ENCODE measurements at regions not wholly inside any gene's neighbourhood (a gene's known extent, or its start where the extent isn't known, plus 50 kb on each side); places are given as distances from the start of the nearest gene placed in this dataset.
A peak's percentile ranks its signal among the peaks of the same experiment; 100 is the strongest.
"Not testable (repeated sequence)": the region's sequence is repeated elsewhere in the genome, so short reads cannot be mapped to it uniquely, and the experiment has no call there.

DNA sequence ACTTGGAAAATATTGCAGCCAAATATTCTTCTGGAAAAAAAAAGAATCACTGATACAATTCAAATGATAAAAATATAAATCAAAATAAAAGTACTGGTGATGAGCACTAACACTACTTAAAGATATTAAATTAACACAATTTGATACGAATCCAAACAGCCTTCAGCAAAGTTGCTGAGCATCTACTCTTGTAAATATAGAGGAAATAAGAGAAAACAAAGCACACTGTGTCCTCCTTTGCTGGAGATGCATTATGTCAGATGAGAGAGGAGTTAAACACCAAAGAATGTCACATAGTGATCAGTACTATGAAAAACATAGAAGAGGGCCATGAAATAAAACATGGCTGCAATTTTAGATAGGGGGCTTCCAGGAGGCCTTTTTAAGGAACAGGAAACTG, 177.4 kb upstream of the RNPC3 start:
- no peak for DNase-seq (ENCODE audit: low read depth)

DNA sequence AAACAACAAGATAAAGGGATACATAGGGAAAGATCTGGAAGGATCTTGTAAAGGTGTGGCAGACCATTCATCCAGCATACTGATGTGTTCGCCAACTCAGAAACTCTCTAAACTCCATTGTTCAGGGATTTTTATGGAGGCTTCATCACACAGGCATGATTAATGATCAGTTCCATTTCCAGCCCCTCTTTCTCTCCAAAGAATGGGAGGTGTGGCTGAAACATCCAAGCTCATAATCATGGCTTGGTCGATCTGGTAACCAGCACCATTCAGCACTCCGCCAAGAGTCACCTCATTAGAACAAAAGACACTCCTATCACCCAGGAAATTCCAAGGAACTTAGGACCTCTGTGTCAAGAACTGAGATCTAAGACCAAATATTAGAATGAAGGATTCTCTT, 180.6 kb upstream of the RNPC3 start:
- DNase-seq (ENCODE audit: low read depth): no peak

DNA sequence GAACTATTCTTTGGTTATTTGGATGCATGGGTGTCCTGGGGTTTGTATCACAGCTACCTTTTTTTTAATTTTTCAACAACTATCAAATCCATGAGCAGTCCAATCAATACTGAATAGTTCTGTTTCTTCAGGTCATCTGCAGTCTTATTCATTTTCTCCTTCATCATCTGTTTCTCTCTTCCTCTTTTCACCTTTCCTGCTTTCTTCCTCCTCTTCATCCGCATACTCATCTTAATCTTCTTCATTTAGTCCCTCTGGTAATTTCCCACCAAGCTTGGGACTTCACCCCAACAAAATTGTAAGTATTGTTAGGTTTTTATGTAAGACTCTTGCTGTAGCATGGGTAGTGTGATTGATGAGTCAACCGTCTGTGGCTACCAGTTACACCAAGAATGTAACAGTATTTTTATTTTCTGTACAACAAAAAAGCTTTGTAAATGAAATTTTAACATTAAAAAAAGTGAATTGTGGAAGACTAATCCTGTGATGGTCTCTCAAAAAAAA, 184.1 kb upstream of the RNPC3 start:
- DNase-seq (ENCODE audit: low read depth): no peak

DNA sequence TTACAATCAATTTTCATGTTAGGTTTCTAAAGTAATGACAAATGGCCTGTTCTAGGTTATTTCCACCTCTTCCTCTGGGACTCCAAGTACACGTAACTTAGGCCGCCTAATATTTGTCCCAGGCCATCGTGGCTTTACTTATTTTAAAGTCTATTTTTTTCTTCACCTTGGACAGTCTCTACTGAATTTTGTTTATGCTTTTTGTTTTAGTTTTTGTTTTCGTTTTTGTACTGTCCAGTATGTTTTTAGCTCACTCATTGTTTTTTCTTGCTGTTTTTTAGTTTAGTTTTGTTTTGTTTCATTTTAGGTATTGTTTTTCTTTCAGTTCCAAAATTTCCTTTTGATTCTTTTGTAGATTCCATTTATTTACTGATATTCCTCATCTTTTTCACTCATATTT, 187.7 kb upstream of the RNPC3 start:
- no peak for DNase-seq (ENCODE audit: low read depth)

DNA sequence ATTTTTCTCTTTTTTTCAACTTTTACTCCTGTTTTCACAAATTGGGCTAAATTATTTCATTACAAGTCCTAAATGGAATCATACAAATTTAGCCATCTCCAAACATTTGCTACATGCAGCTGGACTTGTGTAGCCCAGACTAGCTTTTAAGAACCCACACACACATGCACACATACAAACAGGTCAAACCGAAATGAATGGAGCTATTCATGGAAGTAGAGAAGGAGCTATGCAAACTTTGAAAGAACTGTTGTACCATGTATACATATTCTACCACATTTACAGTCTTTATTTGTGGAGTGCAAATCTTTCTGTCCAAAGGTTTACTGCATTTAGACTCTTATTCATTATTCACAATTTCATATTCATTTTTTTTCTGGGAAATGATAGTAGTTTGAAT, 189.1 kb upstream of the RNPC3 start:
- no peak for DNase-seq (ENCODE audit: low read depth)

DNA sequence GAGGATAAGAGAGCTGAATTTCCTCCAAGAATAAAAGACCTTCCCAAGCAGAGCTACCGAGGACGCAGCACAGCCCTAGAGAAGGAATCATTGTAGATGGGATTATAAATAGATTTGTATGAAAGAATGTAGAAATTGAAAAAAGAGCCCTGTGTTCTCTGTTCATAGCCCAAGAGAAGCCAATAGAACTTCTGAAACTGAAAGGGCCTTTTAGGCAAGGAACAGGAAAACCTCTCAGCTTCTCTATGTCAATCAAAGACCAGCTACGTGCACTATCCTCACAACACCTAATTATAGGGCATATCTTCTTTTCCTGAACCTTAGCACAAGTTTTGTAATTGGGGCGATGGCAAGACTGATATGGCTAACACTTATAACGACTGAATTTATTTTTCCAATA, 192.4 kb upstream of the RNPC3 start:
- DNase-seq (ENCODE audit: low read depth): no peak

DNA sequence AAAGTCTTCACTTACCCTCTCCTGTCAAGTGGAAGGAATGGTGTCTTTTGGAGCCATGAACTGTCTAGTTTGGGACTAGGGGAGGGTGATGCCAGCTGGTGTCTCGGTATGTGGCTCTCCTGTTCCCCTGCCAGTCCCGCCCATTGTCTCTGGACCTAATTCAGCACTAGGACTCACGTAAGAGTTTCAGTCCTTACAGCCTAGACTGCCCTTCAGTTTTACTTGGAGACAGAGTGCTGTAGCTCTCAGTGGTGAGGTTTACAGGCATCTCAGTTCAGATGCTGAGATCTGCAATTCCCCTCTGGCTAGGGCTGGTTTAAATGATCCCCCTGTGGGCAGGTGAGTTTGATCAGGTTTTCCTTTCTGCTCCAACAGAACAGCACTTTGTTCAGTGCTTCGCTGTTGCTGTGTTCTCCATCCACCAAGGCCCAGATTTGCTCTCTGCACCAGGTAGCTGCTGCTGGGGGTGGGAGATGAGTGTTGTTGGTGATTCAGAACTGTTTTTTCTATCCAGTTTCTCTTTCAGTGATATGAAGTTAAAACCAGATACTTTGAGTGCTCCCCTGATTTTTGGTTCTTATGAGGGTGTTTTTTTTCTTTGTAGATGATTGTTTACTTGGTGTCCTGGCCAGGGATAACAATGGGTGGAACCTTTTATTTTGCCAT, 198.3 kb upstream of the RNPC3 start:
- DNase-seq (ENCODE audit: low read depth): no peak

DNA sequence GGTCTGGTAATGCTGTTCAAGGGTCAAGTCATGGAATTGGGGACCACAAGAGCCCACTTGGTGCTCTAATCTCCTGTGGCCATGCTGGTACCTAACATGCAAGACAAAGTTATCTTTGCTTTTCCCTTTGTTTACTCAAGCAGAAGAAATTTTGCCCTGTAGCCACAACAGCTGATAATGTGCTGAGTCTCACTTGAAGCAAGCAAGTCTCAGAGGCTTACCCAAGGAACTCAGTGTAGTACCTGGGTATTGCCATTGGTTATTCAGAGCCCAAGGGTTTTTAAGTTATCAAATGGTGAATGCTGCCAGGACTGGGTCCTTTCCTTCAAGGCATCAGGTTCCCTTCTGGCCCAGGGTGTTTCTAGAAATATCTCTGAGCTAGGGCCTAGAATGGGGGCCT, 198.9 kb upstream of the RNPC3 start:
- DNase-seq (ENCODE audit: low read depth): peak; percentile 29

DNA sequence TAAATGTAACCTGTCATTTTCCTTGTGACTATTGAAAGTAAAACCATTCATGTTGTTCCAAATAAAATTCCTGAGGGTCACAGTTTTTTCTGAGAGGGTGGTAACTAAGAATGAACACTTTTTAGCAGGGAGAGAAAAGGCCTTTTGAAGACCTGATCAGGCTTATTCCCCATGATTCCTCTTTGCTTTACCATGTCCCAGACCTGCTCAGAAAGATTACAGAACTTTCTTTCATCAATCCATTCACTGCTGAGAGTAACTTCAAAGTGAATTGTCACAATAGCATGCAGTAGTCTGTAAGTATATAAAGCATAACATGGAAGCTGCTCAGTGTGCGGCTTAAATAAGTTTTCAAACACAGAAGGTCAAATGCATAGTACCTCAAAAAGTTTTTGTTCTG, 201.5 kb upstream of the COL11A1 start:
- DNase-seq (ENCODE audit: low read depth): no peak

DNA sequence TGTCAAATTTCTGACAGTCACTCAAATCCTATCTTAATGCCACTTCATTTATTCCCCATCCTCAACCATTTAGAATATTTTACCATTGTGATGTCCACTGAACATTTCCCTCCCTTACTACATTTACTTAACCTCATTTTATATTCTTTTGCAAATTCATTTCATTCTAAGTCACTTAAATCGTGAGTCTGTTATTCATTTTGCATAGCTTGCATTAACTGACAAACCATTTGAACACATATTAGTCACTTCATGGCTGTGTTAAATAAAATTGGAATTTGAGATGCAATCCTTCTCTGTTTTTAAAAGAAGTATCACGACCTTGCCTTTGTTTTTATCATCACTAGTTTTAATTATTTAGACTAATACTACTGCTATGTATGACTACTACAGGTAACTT, 199.4 kb upstream of the COL11A1 start:
- DNase-seq (ENCODE audit: low read depth): no peak

DNA sequence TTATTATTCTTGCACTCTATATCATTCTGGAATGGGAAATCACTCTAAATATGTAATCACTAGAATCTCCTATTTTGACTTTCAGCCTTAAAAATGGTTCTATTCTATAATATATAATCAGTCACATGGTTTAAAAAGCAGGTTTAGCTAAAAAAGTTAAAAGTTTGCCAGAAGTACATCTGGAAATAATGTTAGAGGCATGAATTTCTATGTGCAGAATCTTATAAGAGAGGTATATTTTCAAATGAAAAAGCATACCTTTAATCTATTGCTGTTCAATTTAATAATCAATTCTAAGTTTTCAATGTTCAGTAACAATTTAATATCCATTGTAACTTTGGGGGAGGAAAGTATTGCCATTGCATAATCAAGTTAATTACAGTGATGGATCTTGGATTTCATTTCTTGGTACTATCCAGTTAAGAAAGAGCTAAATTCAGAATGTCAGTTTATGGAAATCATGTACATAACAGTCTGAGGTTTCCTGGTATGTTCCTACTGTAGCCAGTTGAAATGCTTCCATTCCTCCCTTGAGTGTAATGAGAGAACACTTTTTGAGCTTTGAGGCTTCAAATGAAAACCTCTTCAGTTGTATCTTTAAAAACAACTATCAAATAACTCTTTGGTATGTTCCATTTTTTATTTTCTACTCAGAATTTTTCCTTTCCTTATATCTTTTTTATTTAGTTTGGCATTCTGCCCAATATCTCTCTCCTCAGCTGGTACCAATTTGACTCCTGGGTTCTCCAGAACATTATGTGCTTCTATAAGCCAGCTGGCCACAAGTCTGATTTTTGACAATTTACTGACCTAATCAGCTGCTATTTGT, 175.7 kb upstream of the COL11A1 start:
- no peak for DNase-seq (ENCODE audit: low read depth)

DNA sequence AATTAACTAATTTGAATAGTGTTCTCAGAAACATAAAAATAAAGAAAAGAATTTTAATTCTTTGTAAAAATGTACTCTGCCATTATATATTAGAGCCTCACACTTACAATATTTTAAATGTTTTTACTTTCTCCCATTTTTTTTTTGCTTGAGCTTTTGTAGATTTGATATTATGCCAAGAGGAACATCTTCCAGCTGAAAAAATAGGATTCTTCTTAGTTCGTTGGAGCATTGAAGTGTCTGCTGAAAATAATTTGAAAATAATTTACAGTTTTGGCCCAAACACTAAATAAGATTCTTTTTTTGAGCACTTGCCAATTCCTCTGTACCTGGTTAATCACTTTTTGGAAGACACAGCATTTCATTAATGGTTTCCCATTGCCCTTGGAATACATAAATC, 175.0 kb upstream of the COL11A1 start:
- DNase-seq (ENCODE audit: low read depth): no peak

DNA sequence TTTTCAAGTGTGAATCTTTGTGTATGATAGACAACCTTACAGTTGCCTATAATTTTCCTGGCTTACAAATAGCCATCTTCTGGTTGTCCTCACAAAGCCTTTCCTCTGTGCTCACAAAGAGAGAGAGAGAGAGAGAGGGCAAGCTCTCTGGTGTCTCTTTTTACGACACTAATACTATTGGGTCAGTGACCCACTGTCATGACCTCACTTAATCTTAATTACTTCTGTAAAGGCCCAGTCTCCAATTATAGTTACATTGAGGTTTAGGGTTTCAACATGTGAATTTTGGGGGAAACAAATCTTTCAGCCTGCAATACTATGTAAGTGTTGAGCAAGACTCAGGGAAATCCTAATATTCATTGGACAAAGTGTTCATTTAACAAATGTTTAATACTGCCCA, 167.4 kb upstream of the COL11A1 start:
- DNase-seq (ENCODE audit: low read depth): no peak

DNA sequence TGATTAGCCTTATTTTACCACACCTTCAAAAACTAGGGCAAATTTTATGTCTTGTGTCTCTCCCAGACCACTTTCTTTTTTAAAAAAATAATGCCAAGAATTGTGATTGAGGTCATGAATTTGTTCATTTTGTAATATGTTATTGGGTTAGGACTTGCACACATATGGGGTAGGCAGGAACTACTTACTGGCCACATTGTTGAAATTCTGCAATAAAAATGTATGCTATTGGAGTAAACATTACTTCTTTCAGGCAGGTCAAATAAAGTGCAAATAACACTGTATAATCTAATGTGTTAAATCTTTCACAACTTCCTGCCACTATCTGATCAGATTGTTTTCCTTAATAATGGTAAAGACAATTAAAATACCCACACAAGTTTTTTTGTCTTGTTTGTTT, 166.6 kb upstream of the COL11A1 start:
- DNase-seq (ENCODE audit: low read depth): no peak

DNA sequence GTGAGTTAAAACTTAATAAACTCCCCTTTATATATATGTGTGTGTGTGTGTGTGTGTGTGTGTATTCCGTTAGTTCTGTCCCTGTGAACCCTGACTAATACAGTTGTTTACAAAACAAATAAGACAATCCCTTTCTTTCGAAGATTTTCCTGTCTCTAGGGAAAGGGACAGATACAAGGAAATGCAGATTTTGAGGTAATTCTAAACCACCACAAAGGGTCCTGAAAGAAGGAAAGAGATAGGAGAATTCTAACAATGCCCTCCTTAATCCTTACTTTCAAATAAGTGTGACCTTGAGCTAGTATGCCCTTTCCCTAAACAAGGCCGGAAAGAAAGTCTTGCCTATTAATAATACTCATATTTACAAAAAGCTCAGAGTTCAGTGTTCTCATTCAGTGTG, 164.8 kb upstream of the COL11A1 start:
- DNase-seq (ENCODE audit: low read depth): no peak

DNA sequence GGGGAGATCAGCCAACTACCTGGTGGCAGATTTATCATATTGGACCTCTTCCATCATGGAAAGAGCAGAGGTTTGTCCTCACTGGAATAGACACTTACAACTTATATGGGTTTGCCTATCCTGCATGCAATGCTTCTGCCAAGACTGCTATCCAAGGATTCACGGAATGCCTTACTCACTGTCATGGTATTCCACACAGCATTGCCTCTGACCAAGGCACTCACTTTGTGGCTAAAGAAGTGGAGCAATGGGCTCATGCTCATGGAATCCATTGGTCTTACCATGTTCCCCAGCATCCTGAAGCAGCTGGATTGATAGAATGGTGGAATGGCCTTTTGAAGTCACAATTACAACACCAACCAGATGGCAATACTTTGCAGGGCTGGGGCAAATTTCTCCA, 163.1 kb upstream of the COL11A1 start:
- not testable (repeated sequence) for DNase-seq (ENCODE audit: low read depth)

DNA sequence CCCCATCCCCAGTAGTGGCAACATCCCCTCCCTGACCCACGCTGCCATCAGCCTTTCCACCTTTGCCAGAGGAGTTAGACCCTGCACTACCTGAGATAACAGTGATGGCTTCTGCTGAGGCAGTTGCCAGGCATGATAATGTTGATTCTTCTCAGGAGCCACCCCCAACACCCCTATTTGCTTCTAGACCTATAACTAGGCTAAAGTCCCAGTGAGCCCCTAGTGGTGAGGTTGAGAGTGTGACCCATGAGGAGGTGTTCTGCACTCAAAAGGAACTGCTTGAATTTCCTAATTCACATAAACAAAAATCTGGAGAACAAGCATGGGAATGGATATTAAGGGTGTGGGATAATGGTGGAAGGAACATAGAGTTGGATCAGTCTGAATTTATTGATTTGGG, 159.6 kb upstream of the COL11A1 start:
- DNase-seq (ENCODE audit: low read depth): no peak

DNA sequence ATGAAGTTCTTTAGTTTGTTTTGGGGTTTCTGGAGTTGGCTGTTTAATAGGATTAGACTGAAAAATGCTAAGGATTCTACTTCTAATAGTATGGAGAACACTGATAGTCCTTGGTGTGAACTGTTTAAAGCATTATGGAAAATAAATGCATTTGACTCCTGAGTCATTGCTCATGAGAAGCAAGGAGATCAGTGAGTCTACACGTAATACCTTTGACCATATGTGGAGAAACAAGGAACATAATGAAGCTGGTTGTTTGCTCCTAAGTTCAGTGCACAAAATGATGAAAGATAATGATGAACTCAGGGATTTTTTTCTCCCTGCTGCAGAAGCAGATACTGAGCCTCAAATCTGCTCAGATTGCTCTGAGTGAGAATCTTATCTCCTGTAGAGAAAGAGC, 158.9 kb upstream of the COL11A1 start:
- DNase-seq (ENCODE audit: low read depth): no peak

DNA sequence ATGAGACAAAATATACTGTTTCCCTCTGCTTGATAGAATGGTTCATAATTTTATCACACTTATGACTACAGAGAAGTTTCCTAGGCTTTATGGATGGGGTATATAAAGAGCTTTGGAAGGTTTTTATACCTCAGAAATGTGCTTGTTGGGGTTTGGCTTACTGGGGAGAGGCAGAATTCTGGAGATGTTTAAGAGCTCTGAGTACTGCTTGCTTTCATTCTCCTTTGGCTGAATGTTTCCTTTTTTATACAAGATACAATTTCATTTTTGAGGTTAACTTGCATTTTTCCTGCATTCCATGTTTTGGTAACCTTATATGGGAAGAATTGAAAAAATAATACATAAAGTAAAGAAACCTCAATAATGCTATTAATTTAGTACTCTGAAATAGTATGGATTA, 157.7 kb upstream of the COL11A1 start:
- DNase-seq (ENCODE audit: low read depth): no peak

DNA sequence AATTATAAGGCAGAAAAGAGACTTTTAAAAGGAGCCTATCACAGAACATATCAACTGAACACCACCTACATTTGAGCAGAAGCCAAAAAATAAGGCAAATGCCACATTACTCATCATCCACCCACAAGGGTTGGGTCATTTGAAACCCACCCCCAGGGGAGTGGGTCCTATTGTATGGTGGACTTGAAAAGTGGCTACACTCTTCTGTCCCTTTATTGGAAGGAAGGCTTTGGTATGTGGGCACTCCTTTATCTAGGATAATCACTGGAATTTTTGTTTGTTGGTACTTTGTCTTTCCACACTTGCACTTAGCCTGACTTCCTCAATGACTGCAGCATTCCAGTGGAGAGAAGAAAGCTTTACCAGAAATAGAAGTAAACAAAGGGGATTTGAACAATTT, 157.2 kb upstream of the COL11A1 start:
- no peak for DNase-seq (ENCODE audit: low read depth)

DNA sequence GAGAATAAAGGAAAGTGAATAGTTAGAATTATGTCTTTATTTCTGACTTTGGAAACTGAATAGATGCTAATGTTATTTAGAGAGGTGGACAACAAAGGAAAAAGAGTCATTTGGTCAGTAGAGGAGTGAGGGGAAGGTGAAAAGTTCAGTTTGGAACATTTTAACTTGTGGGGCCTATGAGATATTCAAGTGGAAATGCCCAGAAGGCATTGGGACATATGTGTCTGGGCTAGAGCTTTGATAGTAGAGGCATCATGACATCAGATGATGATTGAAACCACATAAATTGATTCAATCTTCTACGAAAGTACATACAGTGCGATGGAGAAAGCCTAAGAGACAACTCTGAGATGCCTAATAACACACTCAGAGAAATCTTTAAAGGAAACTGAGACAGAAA, 151.7 kb upstream of the COL11A1 start:
- no peak for DNase-seq (ENCODE audit: low read depth)

DNA sequence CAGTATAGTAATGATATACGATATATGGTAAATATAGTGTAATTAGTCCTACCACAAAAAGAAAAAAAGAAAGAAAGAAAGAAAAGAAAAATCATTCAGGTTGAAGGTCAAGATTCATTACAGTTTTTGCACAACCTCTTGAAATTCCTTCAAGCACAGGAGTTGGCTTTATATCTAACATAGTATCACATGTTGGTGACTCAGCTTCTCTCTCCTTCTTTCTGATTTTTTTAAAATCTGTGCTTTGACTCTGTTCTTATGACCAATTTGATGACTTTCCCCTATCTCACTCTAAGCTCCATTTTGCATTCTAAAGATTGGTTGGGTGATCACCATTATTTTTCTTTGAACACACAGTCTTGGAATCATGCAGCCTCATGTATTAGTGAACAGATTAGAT, 148.2 kb upstream of the COL11A1 start:
- no peak for DNase-seq (ENCODE audit: low read depth)

DNA sequence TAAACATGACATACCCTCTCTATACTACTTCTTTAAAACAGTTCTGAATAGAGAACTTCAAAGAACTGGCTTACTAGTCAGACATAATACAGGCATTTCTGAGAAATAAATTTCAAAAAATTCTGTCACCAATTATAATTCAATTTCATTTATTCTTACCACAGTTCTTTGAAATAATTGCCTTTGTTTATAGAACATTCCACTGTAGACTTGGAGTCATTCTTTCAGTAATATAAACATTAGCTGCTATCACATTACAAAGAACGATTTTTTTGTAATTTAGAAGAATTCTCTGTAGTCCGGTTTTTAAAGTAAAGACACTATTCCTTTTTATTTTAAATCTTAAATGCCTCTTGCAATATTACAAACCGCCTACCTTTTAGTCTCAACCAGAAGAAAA, 146.4 kb upstream of the COL11A1 start:
- no peak for DNase-seq (ENCODE audit: low read depth)

DNA sequence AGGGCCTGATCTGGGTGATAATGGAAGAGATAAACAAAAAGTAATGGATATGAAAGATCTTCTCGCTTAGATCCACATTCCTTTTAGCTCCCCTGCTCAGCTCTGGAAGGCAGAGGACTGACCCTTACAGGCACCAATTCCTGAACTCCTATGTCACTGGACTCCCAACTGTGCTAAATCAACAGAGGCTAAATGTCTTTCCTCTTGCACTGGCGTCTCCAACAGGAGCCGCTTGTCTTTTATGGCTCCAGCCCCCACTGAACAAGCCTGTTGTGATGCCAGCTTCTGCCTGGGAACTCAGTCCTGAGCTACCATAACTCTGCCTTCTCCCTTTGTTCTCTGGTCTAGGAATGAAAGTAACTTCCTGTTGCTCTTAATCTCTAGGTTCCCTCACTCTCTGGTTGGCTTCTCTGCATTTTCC, 142.1 kb upstream of the COL11A1 start:
- DNase-seq (ENCODE audit: low read depth): no peak

All from CMK (cell line).